Fibroblast of lung (primary cell): ENCODE measurements at regions not wholly inside any gene's neighbourhood (a gene's known extent, or its start where the extent isn't known, plus 50 kb on each side); places are given as distances from the start of the nearest gene placed in this dataset.

Experiments used
- DNase-seq, 2 donors: peaks; one replicate each; pipeline versions ENCODE4 v3.0.0 to v3.0.0-alpha.2; 2010; ENCODE audit warnings: low read depth in 2 of 2
- H2AFZ ChIP-seq: 2 replicates; pipeline ENCODE4 v1.5.1; 2012; ENCODE audit warnings: low read length, control low read depth, inconsistent platforms
- H3K27ac ChIP-seq: 2 replicates; pipeline ENCODE4 v1.5.1; 2011; ENCODE audit warnings: low read length, control low read depth; ENCODE audit not compliant: insufficient read depth
- H3K27me3 ChIP-seq: 2 replicates; pipeline ENCODE4 v1.5.1; 2011; ENCODE audit warnings: mild to moderate bottlenecking, low read length; ENCODE audit not compliant: control insufficient read depth, insufficient read depth
- H3K36me3 ChIP-seq: 2 replicates; pipeline ENCODE4 v1.5.1; 2011; ENCODE audit warnings: low read length; ENCODE audit not compliant: control insufficient read depth, insufficient read depth
- H3K4me1 ChIP-seq: 2 replicates; pipeline ENCODE4 v1.5.1; 2011; ENCODE audit warnings: low read length; ENCODE audit not compliant: control insufficient read depth, insufficient read depth; ENCODE audit errors: extremely low read depth
- H3K4me2 ChIP-seq: 2 replicates; pipeline ENCODE4 v1.5.1; 2011; ENCODE audit warnings: low read length, control low read depth; ENCODE audit not compliant: insufficient read depth; ENCODE audit errors: extremely low read depth
- H3K4me3 ChIP-seq, 4 experiments: fragments of 200-600 bp in 1 of 4; sonication (generic) in 1 of 4; replicated peaks in 1 of 4; 2 replicates each; pipeline ENCODE4 v1.5.1; 2011 to 2016; ENCODE audit warnings: low read length in 4 of 4, low read depth in 3 of 4, mild to moderate bottlenecking in 3 of 4, control low read depth in 2 of 4, inconsistent platforms in 1 of 4, mixed read lengths in 1 of 4; ENCODE audit not compliant: insufficient read depth in 1 of 4; ENCODE audit errors: control extremely low read depth in 1 of 4
- H3K79me2 ChIP-seq: 2 replicates; pipeline ENCODE4 v1.5.1; 2012; ENCODE audit warnings: mild to moderate bottlenecking, low read length, inconsistent platforms; ENCODE audit not compliant: control insufficient read depth, insufficient read depth
- H3K9ac ChIP-seq: 2 replicates; pipeline ENCODE4 v1.5.1; 2011; ENCODE audit warnings: mild to moderate bottlenecking, low read length, control low read depth; ENCODE audit not compliant: insufficient read depth
- H3K9me3 ChIP-seq: 2 replicates; pipeline ENCODE4 v1.5.1; 2012; ENCODE audit warnings: low read depth, low read length; ENCODE audit not compliant: control insufficient read depth, insufficient read depth
- H4K20me1 ChIP-seq: 2 replicates; pipeline ENCODE4 v1.5.1; 2011; ENCODE audit warnings: low read length; ENCODE audit not compliant: control insufficient read depth, insufficient read depth; ENCODE audit errors: extremely low read depth
- CTCF ChIP-seq, 2 donors: IDR thresholded peaks in 1 of 2; conservative IDR thresholded peaks in 1 of 2; 1 replicate in 1 of 2; 2 replicates in 1 of 2; pipeline ENCODE4 v1.5.1; 2011 to 2012; ENCODE audit warnings: low read length in 2 of 2, control low read depth in 1 of 2, inconsistent platforms in 1 of 2, low read depth in 1 of 2, mild to moderate bottlenecking in 1 of 2
- EZH2 ChIP-seq: IDR thresholded peaks from 2 replicates; pipeline ENCODE4 v1.5.1; 2012; ENCODE audit warnings: low read length, control low read depth, mild to moderate bottlenecking; ENCODE audit errors: missing control alignments

- no peak overlapping the region for H3K27ac ChIP-seq
- no peak overlapping the region for H2AFZ ChIP-seq
- H3K4me1 ChIP-seq = no peaks in the 10 kb centered on the region
- no peak overlapping the region for H3K4me3 ChIP-seq
- TF ChIP-seq CTCF (conservative IDR thresholded peaks at IDR 0.05 in 1 of 2, IDR thresholded peaks at IDR 0.05 in 1 of 2; ENCODE audit: low read depth in 1 of 2, low read length in 2 of 2) (no peak), EZH2 (no peak)
- no peak for DNase-seq
- H3K9ac ChIP-seq = no peak overlapping the region
- no peaks in the 10 kb centered on the region for H3K27me3 ChIP-seq
- H3K79me2 ChIP-seq = no peaks in the 10 kb centered on the region
- no peak overlapping the region for H3K4me2 ChIP-seq
- H3K36me3 ChIP-seq = no peaks in the 10 kb centered on the region
- no peaks in the 10 kb centered on the region for H4K20me1 ChIP-seq
- H3K9me3 ChIP-seq = no peaks in the 10 kb centered on the region
These were observed 70.7 kb upstream of the EOMES start for GRCh38 chr3:27792869-27793268.

- Histone ChIP-seq H3K27me3 (no peaks in the 10 kb centered on the region), H3K9me3 (no peaks in the 10 kb centered on the region), H4K20me1 (no peaks in the 10 kb centered on the region), H3K9ac (no peak overlapping the region), H3K4me3 (no peak overlapping the region), H3K36me3 (no peaks in the 10 kb centered on the region), H3K4me2 (no peak overlapping the region), H3K79me2 (no peaks in the 10 kb centered on the region), H3K4me1 (no peaks in the 10 kb centered on the region), H2AFZ (no peak overlapping the region), H3K27ac (no peak overlapping the region)
- TF ChIP-seq EZH2 (no peak), CTCF (conservative IDR thresholded peaks at IDR 0.05 in 1 of 2, IDR thresholded peaks at IDR 0.05 in 1 of 2; ENCODE audit: low read depth in 1 of 2, low read length in 2 of 2) (no peak)
- no peak for DNase-seq
These were observed 72.1 kb upstream of the EOMES start for GRCh38 chr3:27794211-27794610.

- Histone ChIP-seq H2AFZ (no peak overlapping the region), H3K4me2 (no peak overlapping the region), H3K27me3 (no peaks in the 10 kb centered on the region), H3K4me3 (no peak overlapping the region), H4K20me1 (no peaks in the 10 kb centered on the region), H3K4me1 (no peaks in the 10 kb centered on the region), H3K27ac (no peak overlapping the region), H3K9ac (no peak overlapping the region), H3K9me3 (no peaks in the 10 kb centered on the region), H3K36me3 (no peaks in the 10 kb centered on the region), H3K79me2 (no peaks in the 10 kb centered on the region)
- DNase-seq = no peak
- TF ChIP-seq CTCF (conservative IDR thresholded peaks at IDR 0.05 in 1 of 2, IDR thresholded peaks at IDR 0.05 in 1 of 2; ENCODE audit: low read depth in 1 of 2, low read length in 2 of 2) = no peak
- no peak for TF ChIP-seq EZH2
These were observed 74.3 kb upstream of the EOMES start for GRCh38 chr3:27796365-27796875.
